Activated CD8-positive, alpha-beta memory T cell treated with anti-CD3 and anti-CD28 coated beads for 48 hours (primary cell): ENCODE measurements at regions not wholly inside any gene's neighbourhood (a gene's known extent, or its start where the extent isn't known, plus 50 kb on each side); places are given as distances from the start of the nearest gene placed in this dataset.
"Not testable (repeated sequence)": the region's sequence is repeated elsewhere in the genome, so short reads cannot be mapped to it uniquely, and the experiment has no call there.

Experiments used
- DNase-seq, 3 experiments: peaks; one replicate each; pipeline ENCODE4 v3.0.0-alpha.2; 2020; ENCODE audit warnings: low read depth in 2 of 3, low spot score in 2 of 3

DNA sequence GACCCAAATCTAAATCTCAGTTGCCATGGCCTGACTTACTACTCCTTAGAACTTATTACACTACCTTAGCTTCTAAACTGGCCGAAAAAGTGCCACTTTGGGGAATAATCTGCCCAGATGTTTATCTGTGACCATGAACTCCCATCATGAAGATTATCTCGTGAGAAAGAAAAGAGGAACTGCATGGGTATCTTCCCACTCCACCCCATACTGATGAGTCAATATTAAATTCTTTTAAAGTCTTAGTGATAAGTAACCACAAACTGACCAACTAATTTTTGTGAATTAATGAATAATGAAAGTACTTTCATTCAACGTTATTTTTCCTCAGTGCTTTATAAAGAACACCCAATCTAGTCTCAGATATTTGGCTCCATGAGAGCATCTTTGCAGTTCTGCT, 493.5 kb downstream of the EBF1 start:
- no peak for DNase-seq

DNA sequence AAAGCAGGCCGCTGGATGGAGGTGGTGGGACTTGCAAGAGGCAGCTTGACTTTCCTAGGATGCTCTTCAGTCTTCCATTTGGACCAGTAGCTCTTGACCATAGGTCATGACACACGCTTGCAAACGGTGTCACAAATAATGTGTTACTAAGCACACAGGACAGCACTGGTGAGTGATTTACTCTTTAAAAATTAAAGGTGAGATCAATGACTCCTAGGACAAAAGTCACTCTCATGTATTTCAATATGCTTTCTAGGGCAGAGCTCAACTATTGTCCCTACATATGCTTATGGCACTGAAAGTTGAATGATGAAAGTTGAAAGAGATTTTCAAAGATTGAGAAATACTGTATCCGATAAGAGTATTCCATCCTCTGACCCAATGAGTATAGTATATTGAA, 496.7 kb downstream of the EBF1 start:
- no peak for DNase-seq

DNA sequence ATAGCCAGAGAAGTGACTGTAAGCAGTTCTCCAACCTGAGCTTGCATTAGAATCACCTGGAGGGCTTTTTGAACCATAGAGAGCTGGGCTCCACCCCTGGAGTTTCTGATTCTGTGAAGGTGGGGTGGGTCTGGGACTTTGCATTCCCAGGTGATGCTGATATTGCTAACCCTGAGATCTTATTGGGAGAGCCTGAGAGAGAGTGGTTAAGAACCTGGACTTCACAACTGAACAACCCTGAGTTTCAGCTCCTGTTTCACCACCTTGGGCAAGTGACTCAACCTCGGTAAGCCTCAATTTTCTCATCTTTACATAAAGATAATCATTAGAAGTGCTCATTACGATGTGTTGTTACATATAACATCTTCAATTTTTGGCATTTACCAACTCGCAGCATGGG, 498.6 kb downstream of the EBF1 start:
- no peak for DNase-seq

DNA sequence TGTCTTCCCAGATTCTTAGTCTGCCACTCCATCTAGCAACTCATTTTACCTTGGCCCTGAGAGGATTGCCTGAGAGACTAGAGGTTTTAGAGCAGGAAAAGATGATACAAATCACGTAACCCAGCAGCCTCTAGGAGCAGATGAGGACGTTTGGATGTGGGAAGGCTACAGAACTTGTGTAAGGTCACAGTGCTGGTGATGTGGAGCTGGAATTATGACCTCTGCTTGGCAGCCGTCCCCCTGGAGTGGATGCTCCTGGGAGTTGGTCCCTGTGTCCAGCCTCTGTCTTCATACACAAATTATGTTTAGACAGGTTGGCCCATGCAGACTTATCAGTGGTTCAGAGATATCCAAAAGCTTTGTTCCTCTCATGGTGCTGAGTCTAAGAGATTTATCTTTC, 499.0 kb downstream of the EBF1 start:
- no peak for DNase-seq

DNA sequence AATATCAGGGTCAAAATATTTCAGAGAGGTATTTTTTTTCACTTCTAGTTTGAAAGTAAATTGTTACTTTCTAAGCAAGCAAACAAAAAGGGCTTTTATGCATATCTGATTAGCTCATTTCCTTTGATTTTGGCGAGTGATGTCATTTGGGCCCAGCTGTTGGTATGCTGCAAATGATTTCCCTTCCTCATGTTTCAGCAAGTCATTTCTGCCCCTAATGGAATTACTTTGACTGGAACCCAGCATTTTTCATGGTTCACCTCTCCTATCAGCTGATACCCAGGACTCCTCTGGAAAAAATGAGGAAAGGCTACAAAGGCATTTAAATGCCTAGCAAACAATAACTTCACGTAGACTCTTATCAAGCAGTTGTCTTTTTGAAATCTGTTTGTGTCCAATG, 500.6 kb downstream of the EBF1 start:
- DNase-seq, result no peak

DNA sequence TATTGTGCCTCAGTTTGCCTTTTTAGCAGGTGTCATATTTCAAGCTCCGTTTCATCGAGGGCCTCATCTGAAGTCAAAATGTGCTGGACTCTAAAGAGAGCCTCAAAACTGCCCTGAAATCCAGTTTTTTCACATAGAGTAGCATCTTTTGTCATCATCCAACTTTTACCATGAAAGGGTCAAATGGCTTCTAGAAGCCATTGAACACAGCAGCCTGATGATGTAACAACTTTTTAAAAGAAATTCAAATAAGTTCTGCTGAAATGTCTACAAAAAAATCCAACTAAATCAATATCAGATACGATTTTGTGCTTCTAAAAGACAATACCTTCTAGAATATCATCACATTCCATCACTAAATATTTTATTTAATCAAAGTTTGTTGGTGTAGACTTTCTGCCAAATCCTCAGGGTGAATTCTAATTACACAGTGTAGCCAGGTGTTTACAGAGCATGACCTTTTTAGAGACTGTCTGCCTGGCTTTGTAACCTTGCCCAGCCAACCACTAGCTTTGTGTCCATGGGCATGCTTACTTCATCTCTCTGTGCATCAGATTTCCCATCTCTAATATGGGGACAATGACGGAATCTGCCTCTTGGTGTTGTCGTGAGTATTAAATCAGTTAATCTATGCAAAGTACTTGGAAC, 505.0 kb downstream of the EBF1 start:
- DNase-seq, result no peak

DNA sequence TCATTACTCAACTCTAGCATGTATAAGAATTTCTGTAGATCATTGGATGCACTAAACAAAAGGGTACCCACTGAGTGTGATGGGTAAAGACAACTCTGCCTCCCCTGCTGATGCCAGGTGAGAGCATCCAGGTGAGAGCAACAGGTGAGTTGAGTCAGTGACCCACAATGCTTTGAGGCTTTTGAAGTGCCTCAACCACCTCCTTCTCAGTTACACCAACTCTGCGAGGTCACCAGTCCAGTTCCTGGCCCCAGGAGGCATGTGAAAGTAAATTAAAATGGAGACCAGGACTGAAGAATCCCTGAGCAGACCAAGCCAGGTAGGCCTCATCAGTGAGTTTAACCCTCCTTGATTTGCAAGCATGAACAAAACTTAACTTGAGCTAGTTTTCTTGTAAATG, 505.8 kb downstream of the EBF1 start:
- no peak for DNase-seq

DNA sequence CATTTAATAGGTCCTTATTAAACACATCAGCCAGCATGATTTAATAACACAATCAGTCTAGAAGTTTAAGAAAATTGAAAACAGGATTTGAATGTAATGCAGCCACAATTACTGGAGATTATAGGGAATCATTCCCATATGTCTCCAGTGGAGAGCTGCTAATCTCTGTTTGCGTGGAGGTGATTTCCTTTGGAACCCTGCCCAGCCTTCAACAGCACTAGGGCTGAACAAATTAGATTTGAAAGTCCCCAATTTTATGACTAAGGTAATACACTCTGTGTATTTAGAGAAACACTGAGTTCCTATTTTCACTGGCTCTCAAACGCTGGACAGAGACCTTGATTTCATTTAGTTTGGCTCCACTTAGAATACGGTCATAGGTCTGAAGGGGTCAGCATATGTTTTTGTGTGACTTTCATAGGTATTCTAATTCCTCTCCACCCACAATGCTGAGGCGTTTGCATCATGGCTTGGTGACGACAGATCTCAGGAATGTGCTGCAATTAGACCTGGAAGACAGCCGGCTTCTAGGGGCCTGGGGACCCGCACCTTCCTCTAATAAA, 508.3 kb downstream of the EBF1 start:
- DNase-seq, result no peak

DNA sequence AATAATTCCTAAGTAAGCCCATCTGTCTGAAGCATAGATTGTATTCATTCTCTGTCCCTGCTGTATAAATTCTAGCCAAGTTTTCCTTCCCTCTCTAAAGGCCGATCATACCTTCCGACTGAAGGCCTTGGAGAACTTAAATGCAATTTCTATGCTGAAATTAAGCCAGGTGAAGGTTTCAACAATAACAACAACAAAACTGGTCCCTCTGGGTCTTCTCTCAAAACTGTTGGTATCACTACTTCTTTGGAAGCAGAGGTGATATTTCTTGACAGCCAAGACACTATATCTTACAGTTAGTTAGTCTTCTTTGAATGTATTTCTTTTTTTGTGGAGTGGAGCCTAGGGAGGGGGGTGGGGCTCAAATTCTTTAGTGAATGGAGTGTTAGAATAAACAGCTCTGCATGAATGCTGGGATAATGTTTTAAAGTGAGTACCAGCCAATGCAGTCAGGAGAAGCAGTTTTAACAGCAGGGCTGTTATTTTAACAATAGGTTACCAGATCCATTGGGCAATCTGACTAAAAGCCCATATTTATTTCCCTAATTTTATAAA, 508.9 kb downstream of the EBF1 start:
- DNase-seq, result no peak

DNA sequence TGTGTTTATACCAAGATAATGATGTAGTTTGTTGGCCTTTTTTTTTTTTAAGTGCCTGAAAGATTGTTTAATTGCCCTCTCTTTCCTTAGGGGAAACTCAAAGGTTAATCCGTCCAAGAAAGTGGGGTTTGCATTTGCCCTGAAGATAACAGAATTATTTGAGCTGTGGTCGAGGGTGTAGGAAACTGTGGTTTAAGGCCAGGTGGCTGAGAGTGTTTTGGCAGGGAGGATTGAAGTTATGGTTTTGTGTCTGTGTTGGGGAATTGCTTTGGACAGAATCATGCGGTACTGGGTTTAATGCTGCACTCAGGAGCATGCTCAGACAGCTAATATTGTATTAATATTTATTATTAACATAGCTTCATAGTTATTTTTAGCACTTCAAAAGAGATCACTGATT, 509.8 kb downstream of the EBF1 start:
- DNase-seq, result no peak

DNA sequence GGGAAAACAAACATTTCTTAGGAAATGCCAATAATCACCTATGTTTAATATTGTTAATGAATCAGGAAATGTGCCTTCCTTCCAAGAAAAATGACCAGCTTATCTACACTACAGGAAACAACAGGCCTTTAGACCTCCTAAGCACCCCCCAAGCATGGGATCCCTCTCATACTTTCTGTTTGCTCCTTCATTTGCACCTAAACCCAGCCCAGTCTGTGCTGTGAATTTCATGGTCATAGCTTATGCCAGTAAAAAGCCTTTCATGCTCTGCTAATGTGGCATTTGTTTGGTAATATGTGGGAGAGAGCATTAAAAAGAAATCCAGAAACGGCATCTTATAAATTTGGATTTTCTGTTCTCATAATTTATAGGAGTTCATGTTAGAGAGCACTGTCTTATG, 511.1 kb downstream of the EBF1 start:
- DNase-seq, result no peak

DNA sequence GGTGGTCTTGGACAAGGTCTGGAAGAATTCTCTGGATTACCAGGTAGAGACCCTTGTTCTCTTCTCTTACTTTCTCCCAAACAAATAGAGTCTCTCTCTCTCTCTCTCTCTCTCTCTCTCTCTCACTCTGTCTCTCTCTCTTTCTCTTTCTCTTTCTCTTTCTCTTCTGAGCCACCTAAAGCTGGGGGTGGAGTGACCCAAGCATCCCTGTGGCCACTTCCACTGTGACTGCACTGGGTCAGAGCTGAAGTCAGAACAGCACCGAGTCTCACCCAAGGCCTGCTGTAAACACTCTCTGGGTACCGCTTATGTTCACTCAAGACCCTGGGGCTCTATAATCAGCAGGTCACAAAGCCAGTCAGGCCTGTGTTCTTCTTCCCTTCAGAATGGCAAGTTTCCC, 513.7 kb downstream of the EBF1 start:
- no peak for DNase-seq

DNA sequence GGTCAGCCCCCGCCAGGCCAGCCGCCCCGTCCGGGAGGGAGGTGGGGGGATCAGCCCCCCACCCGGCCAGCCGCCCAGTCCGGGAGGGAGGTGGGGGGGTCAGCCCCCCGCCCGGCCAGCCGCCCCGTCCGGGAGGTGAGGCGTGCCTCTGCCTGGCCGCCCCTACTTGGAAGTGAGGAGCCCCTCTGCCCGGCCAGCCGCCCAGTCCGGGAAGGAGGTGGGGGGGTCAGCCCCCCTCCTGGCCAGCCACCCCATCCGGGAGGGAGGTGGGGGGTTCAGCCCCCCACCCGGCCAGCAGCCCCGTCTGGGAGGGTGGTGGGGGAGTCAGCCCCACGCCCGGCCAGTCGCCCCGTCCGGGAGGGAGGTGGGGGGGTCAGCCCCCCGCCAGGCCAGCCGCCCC, 517.0 kb downstream of the EBF1 start:
- DNase-seq, result not testable (repeated sequence)

DNA sequence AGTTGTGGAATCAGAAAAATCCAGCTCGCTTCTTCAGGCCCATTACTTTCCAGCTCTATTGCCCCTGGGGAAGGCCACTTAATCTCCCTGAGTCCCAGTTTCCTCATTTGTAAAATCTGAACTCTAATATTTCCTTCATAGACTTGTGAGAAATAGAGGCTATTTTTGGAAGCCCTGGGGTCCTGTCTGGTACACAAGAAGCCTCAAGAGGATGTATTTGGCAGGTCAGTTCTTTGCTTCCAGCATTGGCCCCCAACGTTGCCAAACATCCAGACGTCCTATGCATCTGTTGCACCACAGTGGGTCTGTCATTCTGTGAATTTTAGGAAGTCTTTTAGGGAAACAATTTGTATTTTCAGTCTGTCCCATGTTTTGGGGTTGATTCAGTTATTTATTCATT, 525.9 kb downstream of the EBF1 start:
- no peak for DNase-seq

DNA sequence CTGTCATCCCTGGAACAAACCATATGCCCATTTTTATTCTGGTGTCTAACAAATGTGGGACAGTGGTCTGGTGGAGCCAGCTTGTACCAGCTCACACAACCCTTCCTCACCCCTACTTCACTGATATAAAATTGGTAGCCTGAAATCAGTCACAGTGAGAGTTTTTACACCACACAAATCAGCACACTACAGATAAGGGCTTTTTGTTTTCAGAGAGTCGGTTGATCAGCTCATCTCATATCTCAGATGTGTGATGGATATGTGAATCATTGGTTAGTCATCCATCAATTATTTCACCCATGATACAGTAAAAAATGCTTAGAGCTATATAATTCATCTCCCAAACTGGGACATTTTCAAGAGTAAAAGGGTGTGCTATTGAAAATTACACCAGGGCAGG, 529.2 kb downstream of the EBF1 start:
- DNase-seq, result no peak

DNA sequence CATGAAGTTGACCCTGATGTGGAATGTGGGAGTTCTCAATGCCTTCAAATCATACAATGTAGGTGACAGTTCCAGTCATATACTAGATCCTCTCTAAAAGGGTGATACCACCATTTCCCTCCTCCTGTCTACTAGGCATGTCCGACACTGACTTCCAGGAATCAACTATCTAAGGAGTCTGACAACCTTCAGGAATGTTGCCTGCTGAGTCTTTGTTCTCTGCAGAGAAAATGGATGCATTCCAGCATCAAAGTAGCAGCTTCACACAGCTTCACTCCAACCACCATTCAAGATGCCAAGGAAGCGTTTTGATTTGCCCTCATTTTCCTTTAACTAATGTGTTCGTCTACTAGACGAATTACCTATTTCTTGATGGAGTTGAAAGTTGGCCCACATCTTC, 530.2 kb downstream of the EBF1 start:
- no peak for DNase-seq

DNA sequence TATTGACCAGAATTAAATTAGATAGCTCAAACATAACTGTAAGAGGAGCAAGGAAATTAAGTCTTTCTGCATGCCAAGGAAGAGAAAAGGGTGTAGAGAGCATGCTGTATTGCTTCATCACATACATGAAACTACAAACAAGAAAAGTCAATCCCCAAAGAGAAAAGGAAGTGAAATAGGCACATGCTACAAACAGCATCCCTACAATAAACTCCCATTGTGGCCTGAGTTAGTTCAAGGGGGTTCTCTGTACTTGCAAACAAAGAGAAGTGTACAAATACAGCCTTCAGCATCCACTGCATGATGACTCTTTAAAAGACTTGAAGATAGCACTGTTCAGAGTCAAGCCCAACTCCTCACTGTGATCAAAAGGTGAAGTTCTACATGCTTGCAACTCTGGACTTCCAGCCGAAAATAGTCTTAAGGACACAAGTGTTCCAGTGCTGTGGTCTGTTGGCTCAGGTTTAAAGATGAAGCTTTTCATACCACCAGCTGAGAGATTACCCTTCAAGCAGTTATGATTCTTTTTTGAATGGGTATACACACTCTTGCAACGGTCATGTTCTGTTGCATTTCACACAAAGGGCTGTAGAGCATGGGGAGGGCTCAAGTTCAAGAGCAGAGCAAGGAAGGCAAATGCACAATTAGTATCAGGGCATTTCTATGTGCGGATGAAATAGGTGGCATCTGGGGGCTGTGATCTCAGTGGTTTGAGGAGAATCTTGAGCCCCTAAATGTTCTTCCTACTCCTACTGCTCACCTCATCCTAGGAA, 534.5 kb downstream of the EBF1 start:
- no peak for DNase-seq

DNA sequence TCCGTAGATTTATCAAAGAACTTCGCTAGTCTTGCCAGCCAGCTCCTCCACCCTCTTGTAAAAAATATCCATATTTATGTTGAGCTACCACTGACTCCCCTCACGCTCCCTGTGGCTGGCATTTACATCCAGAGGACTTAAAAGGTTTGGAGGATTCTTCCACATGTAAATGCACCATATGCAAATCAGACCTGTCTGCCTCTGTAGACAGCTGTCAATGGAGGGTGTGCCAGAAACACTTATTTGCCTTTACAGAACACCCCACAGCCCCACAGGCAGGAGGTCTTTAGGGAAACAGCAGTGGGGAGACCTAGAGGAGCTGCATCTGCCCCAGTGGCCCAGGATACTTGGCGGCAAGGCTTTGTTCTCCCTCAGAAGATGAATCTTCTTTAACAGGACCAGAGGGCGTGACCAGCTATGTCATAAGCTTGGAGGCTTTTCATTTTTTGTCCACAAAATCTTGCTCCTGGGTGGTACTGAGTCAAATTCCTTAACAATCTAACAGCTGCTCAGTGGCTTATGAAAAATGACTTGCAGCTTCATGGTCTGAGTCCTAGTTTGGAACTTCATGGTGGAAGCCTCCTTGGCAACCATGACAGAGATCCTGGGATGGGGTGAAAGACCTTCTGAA, 535.8 kb downstream of the EBF1 start:
- no peak for DNase-seq

DNA sequence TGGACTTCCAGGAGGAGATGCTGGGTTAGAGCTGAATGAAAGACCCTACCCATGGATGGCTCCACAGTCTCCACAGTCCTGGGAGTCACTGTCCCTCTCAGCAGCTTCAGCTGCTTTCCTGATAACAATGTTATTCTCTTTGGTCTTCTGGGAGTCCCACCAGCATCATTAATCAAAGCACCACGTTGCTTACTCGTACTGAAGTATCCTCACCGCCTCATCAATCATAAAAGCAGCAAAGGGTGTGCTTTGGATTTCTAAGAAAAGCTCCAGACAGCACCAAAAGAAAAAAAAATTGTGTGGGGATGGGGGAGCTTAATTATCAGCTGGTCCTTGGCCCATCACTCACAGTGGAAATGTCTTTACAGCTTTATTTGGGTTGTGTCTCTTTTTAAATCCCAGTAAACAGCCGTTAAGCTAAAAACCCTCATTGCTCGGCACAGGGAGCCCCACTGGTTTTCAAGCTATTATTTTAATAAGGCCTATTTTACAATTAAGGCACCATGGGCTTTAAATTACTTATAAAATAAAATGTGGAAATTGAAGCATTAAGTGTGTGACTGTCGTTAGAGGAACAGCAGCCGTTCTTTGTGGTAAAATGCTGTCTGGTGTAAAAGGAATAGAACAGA, 538.0 kb downstream of the EBF1 start:
- no peak for DNase-seq

DNA sequence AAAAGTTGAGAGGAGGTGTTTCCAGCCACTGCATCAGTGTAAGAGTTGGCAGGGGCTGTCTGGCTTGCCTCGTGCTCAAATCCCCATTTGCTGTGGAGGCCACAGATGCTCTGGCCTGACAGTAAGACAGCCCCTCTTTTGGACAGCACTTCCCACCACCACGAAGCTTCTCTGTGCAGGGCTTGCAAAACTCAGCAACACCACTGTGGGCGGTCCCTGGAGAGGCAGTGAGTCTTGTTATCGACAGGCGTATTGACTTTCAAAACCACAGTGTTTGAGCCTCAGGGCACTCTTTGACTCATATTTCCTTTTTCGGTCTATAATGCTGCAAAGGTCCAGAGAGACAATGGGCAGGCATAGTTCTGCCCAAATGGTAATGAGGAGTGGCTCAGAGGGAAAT, 539.5 kb downstream of the EBF1 start:
- no peak for DNase-seq

DNA sequence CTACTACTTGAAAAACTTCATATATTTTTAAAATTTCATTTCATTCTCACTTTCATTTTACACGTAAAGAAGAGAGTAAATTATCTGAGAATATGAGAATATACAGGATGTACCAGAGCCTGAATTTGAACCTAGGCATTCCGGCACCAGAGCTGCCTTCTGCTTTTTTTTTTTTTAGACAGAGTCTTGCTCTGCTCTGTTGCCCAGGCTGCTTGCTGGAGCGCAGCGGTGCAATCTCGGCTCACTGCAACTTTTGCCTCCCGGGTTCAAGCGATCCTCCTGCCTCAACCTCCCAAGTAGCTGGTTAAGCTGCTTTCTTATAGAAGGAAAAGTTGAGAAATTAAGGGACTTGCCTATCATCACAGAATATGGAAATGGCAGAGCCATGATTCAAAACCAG, 540.1 kb downstream of the EBF1 start:
- DNase-seq, result no peak

DNA sequence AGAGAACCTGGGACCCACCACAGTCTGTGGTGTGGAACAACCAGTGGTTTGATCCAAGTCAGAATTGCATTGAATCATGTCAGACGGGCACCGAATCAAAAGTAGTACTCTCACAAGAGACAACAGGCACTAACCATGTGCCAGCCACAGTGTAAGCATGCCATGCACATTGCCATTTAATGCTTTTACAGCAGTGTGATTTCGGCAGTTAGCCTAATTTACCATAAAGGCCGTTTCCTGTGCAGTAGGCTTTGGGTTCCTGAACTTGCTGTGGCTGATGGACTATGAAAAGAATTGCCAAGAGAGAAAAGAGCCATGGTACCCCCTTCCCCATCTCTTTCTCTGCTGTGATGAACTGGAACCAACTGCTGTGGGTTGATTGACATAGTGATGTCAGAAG, 540.6 kb downstream of the EBF1 start:
- DNase-seq, result no peak
